ENCODE measurements at regions not wholly inside any gene's neighbourhood (a gene's known extent, or its start where the extent isn't known, plus 50 kb on each side); places are given as distances from the start of the nearest gene placed in this dataset.

DNA sequence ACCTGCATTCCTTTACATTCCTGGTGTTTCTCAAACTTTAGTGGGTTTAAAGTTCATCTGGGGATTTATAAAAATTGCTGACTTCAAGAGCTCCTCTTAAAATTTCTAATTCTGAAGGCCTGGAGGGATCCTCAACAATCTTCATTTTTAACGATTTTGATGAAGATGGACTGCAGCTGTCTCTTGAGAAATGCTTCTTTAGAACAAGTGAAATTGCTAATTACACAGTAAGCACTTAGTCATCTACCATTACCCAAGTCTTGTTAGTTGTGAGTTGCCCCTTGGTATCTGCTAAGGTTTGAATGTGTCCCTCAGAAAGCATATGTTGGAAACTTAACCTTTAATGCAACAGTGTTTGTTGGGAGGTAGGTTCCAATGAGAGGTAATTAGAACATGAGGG lies 163.7 kb downstream of the LTN1 start:
- TF ChIP-seq POLR2A (IDR thresholded peaks at IDR 0.05): no peak
- TF ChIP-seq, protein P1, sequence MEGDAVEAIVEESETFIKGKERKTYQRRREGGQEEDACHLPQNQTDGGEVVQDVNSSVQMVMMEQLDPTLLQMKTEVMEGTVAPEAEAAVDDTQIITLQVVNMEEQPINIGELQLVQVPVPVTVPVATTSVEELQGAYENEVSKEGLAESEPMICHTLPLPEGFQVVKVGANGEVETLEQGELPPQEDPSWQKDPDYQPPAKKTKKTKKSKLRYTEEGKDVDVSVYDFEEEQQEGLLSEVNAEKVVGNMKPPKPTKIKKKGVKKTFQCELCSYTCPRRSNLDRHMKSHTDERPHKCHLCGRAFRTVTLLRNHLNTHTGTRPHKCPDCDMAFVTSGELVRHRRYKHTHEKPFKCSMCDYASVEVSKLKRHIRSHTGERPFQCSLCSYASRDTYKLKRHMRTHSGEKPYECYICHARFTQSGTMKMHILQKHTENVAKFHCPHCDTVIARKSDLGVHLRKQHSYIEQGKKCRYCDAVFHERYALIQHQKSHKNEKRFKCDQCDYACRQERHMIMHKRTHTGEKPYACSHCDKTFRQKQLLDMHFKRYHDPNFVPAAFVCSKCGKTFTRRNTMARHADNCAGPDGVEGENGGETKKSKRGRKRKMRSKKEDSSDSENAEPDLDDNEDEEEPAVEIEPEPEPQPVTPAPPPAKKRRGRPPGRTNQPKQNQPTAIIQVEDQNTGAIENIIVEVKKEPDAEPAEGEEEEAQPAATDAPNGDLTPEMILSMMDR (IDR thresholded peaks at IDR 0.05): no peak
